GM21825 (cell line): ENCODE measurements at regions not wholly inside any gene's neighbourhood (a gene's known extent, or its start where the extent isn't known, plus 50 kb on each side); places are given as distances from the start of the nearest gene placed in this dataset.
A peak's percentile ranks its signal among the peaks of the same experiment; 100 is the strongest.

Source experiments
- ATAC-seq: cut with Tn5 transposase; IDR thresholded peaks from one replicate; pipeline ENCODE4 v1.9.1; 2021; ENCODE audit warnings: mild to moderate bottlenecking, moderate library complexity; ENCODE audit not compliant: unreplicated experiment

DNA sequence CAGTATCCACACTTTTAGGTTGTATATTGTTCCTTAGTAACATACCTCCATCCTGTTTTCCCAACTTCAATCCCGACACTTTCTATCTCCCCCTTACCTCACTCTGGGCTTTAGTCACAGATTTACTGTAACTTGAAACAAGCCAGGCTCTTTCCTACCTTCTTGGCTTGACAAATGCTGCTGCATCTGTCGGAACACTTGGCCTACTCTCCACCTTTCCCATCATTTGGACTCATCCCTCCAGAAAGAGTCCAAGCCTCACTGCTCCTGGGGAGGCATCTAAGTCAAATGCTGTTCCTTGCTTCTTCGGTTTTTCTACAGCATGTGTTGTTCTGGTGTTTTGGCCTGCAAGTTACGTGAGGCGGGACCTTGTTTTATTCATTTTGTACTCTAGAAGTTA lies 142.4 kb downstream of the DACT1 start:
- no peak for ATAC-seq

DNA sequence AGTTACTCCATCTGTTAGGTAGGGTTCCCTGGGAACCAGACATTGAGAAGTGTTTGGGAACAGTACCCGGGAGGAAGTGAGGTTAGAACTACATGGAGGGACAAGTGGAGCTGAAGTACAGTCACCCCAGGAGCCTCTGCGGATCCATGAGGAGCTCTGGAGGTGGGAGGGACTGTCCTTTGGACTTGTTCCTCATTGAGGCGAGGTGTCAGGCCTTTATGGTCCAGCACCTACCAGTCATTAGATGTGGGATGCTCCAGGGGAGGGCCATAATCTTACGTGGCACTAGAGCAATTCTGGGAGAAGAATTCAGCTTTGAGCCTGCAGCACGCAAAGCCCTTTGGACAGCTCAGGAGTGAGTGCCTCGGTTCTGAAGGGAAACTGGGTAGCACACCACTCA lies 142.8 kb downstream of the DACT1 start:
- ATAC-seq, result no peak

DNA sequence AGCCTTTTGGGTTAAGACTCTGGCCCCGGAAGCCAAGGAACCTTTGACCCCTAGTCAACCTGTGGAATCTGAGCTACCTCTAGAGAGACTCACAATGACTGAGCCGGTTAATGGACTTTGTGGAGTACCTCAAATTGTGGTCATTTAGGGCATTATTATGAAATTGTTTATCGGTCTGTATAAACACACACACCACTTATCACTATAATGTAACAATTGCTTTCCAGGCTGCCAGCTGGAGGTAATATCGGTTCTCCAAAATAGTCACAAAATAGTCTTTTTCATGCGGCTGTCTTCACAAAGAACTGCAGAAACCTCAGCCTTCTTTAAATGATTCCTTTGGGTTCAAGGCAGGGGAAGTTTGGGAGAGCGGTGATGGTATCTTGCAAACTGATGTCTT lies 144.2 kb downstream of the DACT1 start:
- no peak for ATAC-seq

DNA sequence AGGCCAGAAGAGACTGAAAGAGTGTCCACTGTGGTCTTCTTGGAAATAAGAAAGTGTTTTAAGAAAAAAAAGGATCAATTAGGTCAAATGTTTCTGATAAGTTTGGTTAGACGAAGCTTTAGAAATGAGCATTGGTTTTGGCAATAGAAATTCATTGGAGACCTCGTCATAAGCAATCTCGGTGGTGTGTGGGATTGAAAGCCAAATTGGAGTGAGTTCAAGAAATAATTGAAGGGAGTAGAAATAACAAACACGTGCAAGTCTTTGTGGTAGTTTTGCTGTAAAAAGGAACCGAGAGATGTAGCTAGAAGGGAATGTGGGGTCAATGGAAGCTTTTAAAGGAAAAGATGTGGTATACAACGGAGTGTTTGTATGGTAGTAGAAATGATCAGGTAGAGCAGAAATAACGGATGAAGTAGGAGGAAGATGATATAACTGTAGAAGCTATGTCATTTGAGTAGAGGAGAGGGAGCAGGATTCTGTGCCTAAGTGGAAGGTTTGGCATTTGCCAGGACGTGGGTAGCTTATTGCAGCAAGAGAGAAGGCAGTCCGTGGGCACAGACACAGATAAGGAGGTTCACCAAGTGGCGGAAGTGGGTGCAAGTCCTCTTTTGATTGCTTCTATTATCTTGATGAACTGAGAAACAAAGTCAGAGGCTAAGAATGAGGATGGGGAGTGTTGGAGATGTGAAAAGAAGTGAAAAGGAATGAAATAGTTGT lies 146.2 kb downstream of the DACT1 start:
- no peak for ATAC-seq

DNA sequence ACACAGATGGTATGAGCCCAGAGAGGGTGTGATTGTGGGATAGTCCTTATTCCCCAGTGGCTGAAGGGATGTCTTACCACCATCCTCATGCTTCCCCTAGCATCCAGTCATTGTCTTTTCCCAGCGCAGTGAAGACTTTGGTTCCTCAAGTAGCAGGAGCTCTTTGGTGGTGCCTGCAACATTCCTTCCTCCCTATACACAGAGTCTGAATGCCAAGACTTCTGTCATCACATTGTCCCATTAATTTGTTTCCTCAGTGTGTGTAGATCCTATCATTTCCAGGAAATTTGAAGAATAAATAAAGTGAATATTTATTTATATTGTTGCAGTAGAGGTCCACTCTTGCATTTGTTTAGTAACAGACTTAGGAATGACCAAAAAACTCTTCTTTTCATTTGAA lies 147.2 kb downstream of the DACT1 start:
- ATAC-seq, result no peak

DNA sequence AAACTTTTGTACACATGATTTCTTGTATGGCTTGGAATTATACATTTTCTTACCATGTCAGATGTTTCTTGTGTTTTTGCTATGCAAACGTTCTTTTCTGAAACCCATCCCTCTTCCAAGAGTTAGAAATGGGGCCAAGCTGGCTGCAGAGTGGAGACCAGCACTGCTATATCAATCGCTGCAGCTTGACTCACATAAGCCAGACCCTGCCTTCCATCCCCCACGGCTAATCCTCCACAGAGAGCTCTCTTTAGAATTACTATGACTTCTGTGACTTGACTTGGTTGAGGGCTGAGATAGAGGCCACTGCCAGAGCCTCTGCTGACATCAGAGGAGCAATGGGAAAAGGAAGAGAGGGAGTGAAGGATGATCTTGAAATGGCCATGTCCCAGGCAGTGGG lies 147.9 kb downstream of the DACT1 start:
- ATAC-seq, result no peak

DNA sequence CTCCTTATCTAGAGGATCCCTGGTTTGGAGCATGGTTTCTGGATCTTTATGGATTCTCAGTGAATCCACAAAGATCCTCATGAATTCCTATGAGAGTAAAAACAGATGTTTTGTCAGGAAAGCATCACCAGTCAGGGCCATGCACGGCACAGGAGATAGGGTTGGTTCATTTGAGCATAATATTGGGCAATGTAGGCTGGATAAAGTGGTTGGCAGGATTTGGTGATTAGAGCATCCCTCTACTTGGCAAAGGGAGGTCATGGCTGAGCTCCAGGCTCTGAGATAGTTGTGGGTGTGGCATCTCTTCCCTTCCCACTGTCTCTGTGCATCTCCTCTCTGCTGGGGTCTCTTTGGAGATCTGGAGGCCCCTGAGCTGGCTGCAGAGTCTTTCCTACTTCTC lies 149.8 kb downstream of the DACT1 start:
- ATAC-seq, result no peak

DNA sequence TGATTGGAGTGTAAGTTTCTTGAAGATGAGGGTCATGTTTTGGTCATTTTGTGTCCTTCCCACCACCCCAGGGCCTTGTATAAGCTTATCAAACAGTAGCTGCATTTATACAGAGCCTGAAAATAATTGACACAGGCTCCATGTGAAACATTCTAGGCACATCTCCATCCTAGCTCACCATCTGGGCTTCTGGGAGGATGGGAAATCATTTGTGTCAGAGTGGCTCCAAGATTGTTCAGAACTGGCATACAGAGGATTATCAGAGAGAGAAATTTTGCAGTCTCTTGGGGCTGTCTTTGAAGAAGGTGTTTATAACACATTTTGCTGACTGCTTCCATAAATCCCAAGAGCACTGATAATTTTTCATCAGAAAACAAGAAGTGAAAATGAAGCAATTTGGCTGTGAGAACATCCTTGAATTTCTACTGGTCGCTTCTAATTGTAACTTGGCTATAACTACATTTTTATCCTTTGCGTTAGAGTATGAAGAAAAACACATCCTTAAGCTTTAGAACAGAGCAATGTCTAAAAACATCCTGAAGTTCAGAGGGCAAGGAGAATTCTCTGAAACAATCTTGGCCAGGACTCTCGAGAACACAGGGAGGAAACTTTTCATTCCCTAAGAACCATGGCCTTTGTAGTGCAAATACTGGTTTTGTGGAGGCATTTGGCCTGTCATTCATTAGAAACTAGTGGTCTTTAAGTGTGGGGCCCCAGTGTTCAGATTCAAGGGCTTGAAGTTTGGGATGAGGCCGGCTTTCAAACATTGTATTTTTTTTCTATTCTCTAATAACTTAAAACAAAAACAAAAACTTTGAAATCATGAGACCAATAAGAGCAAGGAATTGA lies 151.1 kb downstream of the DACT1 start:
- ATAC-seq, result no peak

DNA sequence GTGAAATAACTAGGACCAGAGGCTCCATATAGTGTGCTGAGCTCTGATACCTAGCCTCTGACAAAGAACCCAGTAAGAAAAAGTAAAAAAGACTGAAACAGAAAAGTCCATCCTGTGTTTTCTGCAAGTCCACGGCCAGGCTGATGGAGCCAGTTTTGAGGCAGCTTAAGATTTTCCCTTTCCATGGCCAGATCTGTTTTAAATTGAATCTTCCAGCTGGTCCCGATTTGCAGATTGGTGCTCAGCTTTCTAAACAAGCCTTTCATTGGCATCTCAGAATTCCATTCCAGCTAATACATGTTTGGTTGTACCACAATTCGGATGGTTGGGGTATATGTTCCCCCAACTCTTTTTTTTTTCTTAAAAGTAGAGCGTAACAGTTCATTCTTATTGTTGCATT lies 152.0 kb downstream of the DACT1 start:
- no peak for ATAC-seq

DNA sequence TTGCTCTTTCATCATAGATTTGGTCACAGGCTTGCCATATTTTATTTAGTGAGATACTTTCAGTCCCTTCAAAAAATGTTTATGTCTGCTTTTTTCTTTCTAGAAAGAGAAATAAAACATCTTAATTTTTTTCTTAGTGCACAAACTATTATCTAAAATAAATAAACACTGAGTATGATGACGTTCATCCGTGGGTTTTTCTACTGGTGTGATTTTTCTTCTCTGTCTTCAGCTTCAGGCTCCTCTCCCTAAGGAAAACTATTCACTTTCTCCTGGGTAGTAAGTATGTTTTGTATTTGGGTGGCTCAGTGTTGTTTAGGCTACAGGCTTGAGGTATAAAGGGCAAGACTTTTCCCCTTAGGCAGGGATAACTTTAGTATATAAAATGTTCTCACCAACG lies 154.7 kb downstream of the DACT1 start:
- no peak for ATAC-seq

DNA sequence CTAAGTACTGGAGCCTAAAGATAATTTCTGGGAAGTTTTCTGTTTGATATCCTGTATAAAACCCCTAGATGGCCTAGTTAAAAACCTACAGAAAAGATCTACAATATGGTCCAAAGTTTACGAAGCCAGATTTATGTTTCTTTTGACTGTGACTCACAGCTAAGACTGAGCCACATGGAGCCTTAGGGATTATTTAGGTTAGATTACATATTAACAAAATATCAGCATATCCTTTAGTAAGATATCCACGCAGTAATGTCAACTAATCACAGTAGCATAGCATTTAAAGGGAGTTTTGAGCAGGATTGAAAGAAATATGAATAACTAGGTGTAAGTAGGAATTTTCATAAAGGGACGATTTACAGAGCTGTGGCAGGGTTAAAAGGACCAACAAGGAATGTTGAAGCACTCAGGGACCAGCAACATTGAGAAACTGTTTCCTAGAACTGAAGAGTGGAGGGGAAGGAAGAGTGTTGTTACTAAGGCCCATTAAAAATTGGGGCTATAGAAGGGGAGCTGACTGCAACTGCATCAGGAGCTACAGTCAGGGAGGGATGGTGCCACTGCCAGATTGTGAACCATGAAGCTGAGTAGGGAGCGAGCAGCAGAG lies 155.5 kb downstream of the DACT1 start:
- no peak for ATAC-seq

DNA sequence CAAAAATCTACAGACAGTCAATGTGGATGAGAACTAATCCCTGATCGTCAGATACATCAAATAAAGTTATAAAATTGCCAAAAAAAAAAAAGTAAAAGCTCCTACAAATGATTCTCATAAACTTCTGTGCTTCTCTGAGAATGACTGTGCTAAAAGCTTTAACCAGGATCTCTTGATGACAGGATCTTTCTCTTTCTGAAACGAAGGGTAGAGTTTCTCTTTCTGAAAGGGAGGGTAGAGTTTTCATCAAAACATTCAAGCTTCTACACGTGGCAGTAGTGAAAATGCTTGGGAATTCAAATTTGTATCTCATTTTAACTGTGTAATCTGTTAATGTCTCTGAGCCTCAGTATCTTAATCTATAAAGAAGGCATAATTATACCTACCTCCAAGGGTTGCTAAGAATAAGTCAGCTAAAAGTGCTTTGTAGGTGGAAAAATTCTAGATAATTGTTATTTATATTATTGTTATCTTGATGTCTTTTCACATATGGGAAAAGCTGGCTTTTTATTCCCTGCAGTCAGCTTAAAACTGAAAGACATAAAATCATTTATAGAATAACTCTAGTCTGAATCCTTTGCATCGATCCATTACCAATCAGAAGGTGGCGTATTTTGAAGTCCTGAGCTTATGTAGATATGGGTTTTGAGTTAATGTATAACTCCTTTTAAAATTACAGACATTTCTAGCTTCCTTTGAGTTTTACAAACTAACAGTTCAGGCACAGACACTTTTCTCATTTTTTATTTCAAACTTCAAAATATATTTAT lies 157.4 kb downstream of the DACT1 start:
- ATAC-seq, result no peak

DNA sequence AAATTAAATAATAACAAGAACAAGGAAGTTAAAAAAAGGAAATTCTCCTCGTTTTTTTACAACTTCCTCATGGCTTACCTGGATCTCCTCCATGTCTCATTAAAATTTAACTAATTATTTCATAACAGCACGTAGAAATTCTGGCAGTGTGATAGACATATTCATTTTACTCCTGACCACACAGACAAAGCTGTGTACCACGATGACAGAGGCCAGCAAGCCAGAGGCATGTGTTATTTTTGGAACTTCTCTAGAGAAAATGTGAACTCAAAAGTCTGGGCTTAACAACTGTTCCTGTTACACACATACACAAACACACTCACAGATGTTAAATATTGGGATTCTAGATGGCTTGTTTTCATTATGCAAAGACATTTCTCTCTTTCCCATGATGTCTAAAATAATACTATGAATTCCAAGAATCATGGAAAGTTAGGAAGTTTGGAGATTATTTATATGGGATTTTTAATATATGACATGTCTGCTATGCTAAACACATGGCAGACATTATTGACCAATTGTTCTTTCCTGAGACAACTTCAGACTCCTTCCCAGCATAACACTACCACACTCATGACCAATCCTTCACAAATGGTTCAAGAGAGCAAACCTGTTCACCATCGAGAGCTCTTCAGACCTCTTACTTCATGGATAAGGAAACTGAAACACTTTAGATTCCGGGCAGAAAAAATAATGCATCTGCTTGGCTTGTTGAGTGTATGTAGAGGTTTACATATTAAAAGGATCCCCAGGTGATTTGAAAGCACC lies 158.7 kb downstream of the DACT1 start:
- ATAC-seq, result no peak

DNA sequence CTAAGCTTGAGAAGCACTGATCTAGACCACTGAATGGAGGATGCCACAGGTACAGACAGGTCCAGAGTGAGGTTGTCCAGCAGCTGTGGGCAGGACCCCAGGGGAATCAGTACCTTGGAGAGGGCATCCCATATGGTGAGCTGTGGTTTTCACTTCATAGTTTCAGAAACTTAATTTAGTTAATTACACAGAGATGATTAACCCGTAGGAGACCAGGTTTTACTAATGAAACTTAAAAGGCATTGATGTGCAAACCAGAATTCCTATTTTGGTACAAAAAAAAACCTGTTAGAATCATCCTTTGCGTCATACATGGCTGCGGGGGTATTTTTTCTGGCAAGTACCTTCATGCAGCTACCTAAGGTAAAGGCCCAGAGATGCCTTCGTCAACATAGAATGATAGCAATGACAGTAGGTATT lies 159.3 kb downstream of the DACT1 start:
- peak; percentile 85 for ATAC-seq

DNA sequence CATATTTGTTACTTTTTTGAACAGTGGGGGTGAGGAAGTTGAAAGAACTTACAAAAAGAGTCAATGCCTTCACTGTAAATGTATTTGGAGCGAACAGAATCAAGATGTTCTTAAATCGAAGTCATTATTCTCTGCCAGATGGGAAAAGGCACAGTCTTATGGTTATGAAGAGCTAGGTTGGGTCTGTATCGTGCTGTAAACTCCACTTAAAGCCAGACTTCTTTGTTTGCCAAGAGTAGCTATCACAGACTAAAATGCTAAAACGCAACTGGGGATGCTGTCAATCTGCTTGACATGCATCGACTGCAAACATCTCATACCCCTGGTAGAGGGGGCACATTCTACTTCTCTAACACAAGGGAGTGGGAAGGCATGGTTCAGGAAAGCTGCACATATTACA lies 160.4 kb downstream of the DACT1 start:
- ATAC-seq, result no peak

DNA sequence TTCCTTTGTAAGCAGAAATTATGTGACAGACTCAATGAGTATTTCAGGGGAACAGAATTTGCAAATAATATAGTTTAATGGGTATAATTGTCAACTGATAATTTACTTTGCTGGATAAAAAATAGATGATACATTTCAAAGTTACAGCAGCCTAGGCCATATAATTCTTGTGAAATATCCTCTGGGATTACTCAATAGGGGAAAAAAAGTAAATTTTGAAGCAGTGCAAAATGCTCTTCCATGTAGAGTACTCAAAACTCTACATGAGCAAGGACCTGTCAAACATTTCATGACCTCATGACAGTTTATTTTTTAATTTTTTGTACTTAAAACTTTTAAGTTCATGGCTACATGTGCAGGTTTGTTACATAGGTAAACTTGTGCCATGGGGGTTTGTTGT lies 163.3 kb downstream of the DACT1 start:
- ATAC-seq, result no peak

DNA sequence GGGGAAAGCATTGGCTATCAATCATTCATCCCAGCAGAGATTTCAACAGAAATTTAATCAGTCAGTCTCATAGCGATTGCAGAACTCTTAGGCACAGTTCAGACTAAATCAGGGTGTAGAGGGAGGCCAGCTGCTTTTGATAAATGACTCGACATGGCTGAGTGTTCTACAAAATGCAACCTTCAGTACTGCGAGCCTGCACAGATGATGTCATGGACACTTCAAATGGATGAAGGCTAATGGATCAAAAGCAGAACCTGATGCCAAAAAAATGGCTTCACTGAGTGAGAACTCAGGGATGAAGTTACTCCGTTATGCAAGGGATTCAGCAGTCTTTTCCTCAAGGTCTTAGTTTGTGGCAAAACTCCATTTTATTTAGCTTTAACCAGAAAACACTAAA lies 167.3 kb downstream of the DACT1 start:
- ATAC-seq, result no peak

DNA sequence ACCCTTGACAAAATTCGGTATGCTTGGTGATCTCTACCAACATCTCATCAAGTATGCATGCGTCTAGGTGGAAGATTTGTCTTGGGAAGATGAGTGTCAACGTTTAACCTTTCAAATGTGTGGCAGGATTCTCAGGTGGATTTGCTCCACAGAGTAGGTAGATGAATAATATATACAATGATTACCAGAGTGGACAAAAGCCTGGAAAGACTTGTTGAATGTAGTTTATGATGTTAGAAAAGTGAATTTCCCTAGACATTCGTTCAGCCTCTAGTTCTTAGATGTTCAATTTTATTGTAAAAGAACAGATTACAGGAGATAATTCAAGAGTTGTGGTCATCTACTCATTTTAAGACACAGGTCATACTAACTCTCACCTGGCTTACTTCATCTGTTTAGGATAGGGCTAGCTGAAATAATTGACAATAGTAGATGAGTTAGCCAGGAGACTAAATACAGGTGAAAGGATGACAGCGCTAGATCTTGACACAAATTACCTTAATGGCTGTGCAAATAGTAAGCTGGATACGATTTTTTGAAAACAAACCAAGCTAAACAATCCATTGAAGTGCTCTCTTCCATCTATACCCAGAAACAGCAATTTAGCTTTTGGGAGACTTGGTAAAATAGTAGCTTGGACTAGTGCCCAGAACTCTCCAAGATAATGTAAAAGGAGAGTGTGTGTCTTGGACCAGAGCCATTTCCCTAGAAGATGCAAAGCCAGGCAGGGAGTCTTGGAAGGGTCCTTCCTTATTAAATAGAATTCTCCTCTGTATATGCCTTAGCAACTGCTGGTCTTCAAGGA lies 168.0 kb downstream of the DACT1 start:
- no peak for ATAC-seq

DNA sequence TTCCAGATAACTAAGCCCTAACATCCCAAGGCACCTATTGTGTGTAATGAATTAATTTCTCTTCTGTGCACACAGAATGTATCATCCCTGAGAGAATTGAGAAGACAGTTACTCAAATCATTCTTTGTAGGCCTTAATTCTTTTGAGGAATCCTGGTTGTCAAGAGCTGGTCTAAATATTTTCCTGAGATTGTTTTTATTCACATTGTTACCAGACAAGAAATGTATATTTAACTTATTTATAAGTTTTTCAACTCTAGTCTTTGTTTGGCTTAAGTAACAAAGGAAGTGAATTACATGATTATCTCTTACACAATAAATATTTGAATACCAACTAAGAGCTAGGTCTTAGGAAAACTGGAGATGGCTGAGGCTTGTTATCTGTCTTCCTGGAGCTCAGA lies 169.4 kb downstream of the DACT1 start:
- ATAC-seq, result no peak

DNA sequence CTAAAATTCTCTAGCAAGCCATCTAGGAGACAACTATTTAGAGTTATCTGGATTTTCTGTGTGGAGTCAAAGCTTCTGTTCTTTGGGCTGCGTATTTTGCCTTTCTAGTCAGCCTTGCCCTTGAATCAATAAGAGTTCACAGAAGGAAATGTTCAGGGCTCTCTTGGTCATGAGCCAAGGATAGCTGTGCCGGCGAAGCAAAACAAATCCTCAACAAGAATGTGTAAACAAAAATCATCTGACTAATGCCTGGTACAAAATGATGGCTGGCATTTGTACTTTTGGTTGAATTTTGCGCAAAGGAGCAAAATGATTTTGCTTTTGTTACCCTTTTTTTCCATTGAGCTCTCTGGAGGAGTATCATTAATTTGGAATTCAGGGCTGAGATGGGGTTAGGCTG lies 171.1 kb downstream of the DACT1 start:
- ATAC-seq, result no peak
